MM.1S (cell line): ENCODE measurements at regions not wholly inside any gene's neighbourhood (a gene's known extent, or its start where the extent isn't known, plus 50 kb on each side); places are given as distances from the start of the nearest gene placed in this dataset.

Experiments used
- DNase-seq: peaks from one replicate; pipeline ENCODE4 v3.0.0-alpha.2; 2015
- H2AFZ ChIP-seq: fragments of 300-600 bp; sonication (generic); 2 replicates; pipeline ENCODE4 v1.6.0; 2016; ENCODE audit warnings: antibody characterized with exemption, low read length
- H3F3A ChIP-seq: fragments of 300-600 bp; sonication (generic); 2 replicates; pipeline ENCODE4 v1.6.1; 2016; ENCODE audit warnings: mild to moderate bottlenecking, antibody characterized with exemption, low read length, moderate library complexity, mixed read lengths; ENCODE audit not compliant: insufficient read depth
- H3K27ac ChIP-seq: fragments of 300-600 bp; sonication (generic); 2 replicates; pipeline ENCODE4 v1.5.1; 2016; ENCODE audit warnings: mild to moderate bottlenecking, low read length
- H3K27me3 ChIP-seq: fragments of 300-600 bp; sonication (generic); replicated peaks from 2 replicates; pipeline ENCODE4 v1.6.0; 2016; ENCODE audit warnings: low read length; ENCODE audit not compliant: insufficient read depth
- H3K36me3 ChIP-seq: fragments of 300-600 bp; sonication (generic); replicated peaks from 2 replicates; pipeline ENCODE4 v1.6.1; 2016; ENCODE audit warnings: mild to moderate bottlenecking, low read length, mixed read lengths; ENCODE audit not compliant: insufficient read depth
- H3K4me1 ChIP-seq: fragments of 300-600 bp; sonication (generic); 2 replicates; pipeline ENCODE4 v1.6.1; 2016; ENCODE audit warnings: low read length, mixed read lengths
- H3K4me2 ChIP-seq: fragments of 300-600 bp; sonication (generic); 2 replicates; pipeline ENCODE4 v1.6.0; 2016; ENCODE audit warnings: low read depth, low read length
- H3K4me3 ChIP-seq: fragments of 300-600 bp; sonication (generic); 2 replicates; pipeline ENCODE4 v1.5.1; 2016; ENCODE audit warnings: low read length, mixed read lengths
- H3K79me2 ChIP-seq: fragments of 300-600 bp; sonication (generic); 2 replicates; pipeline ENCODE4 v1.6.1; 2016; ENCODE audit warnings: mixed run types, low read length, mixed read lengths
- H3K9ac ChIP-seq: fragments of 300-600 bp; sonication (generic); 2 replicates; pipeline ENCODE4 v1.6.1; 2016; ENCODE audit warnings: low read length, mixed read lengths
- H3K9me2 ChIP-seq: fragments of 300-600 bp; sonication (generic); replicated peaks from 2 replicates; pipeline ENCODE4 v1.6.1; 2016; ENCODE audit warnings: mild to moderate bottlenecking, low read length, mixed read lengths; ENCODE audit not compliant: insufficient read depth
- H3K9me3 ChIP-seq: fragments of 300-600 bp; sonication (generic); replicated peaks from 2 replicates; pipeline ENCODE4 v1.6.1; 2016; ENCODE audit warnings: mild to moderate bottlenecking, low read length, mixed read lengths; ENCODE audit not compliant: insufficient read depth
- H4K20me1 ChIP-seq: fragments of 300-600 bp; sonication (generic); 2 replicates; pipeline ENCODE4 v1.6.1; 2016; ENCODE audit warnings: mild to moderate bottlenecking, low read length, moderate library complexity, mixed read lengths; ENCODE audit not compliant: insufficient read depth
- EZH2 ChIP-seq: fragments of 300-600 bp; sonication (generic); optimal IDR thresholded peaks from 2 replicates; pipeline ENCODE3; 2017; ENCODE audit warnings: low read depth, mild to moderate bottlenecking, antibody characterized with exemption, low read length, mixed read lengths
- EZH2phosphoT487 ChIP-seq: fragments of 300-600 bp; sonication (generic); IDR thresholded peaks from 2 replicates; pipeline ENCODE4 v1.6.1; 2018; ENCODE audit warnings: antibody characterized with exemption, low read length
- TF ChIP-seq, protein P1 (sequence below): fragments of 300-600 bp; sonication (generic); IDR thresholded peaks from 2 replicates; pipeline ENCODE4 v1.5.1; 2016; ENCODE audit warnings: antibody characterized with exemption, low read length, mixed read lengths

GRCh38 chr5:98490348-98490747 lies 283.1 kb upstream of the RGMB start:
- H3K4me1 ChIP-seq = no peaks in the 10 kb centered on the region
- H3K9me3 ChIP-seq = no peaks in the 10 kb centered on the region
- no peak for DNase-seq
- no peak overlapping the region for H3K27ac ChIP-seq
- no peaks in the 10 kb centered on the region for H3K36me3 ChIP-seq
- H3K9me2 ChIP-seq = no peaks in the 10 kb centered on the region
- H3K9ac ChIP-seq = no peak overlapping the region
- no peak overlapping the region for H3K4me2 ChIP-seq
- no peaks in the 10 kb centered on the region for H3K79me2 ChIP-seq
- H2AFZ ChIP-seq = no peak overlapping the region
- no peaks in the 10 kb centered on the region for H4K20me1 ChIP-seq
- no peaks in the 10 kb centered on the region for H3K27me3 ChIP-seq
- H3F3A ChIP-seq = no peaks in the 10 kb centered on the region
- no peak overlapping the region for H3K4me3 ChIP-seq
- no peak for TF ChIP-seq EZH2
- TF ChIP-seq, protein P1, sequence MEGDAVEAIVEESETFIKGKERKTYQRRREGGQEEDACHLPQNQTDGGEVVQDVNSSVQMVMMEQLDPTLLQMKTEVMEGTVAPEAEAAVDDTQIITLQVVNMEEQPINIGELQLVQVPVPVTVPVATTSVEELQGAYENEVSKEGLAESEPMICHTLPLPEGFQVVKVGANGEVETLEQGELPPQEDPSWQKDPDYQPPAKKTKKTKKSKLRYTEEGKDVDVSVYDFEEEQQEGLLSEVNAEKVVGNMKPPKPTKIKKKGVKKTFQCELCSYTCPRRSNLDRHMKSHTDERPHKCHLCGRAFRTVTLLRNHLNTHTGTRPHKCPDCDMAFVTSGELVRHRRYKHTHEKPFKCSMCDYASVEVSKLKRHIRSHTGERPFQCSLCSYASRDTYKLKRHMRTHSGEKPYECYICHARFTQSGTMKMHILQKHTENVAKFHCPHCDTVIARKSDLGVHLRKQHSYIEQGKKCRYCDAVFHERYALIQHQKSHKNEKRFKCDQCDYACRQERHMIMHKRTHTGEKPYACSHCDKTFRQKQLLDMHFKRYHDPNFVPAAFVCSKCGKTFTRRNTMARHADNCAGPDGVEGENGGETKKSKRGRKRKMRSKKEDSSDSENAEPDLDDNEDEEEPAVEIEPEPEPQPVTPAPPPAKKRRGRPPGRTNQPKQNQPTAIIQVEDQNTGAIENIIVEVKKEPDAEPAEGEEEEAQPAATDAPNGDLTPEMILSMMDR = no peak

GRCh38 chr5:98492258-98492657 lies 281.2 kb upstream of the RGMB start:
- Histone ChIP-seq H3F3A (no peaks in the 10 kb centered on the region), H3K79me2 (no peaks in the 10 kb centered on the region), H3K9me3 (no peaks in the 10 kb centered on the region), H3K27me3 (no peaks in the 10 kb centered on the region), H3K9ac (no peak overlapping the region), H3K36me3 (no peaks in the 10 kb centered on the region), H3K9me2 (no peaks in the 10 kb centered on the region), H3K27ac (no peak overlapping the region), H4K20me1 (no peaks in the 10 kb centered on the region), H3K4me1 (no peaks in the 10 kb centered on the region), H3K4me3 (no peak overlapping the region), H3K4me2 (no peak overlapping the region), H2AFZ (no peak overlapping the region)
- TF ChIP-seq, protein P1 = no peak
- DNase-seq = peak; percentile 35

DNA sequence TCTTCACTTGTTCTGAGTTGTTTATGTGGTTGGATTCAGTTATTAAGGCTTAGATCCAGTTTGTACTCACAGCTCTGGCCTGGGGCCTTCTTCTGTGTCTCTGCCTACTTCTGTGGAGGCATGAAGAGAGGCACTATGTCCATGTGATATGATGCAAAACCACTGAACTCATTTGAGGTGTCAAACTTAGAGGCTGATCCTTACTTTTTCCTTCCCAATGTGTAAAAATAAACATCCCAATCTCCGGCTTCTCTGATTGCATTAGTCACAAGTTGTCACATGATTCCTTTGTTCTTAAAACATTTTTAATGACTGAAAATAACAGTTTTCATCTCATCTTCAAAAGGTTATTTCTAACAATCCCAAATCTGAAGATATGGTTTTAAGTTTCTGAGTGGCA lies 276.0 kb upstream of the RGMB start:
- H3K9ac ChIP-seq = no peak overlapping the region
- H3F3A ChIP-seq = no peaks in the 10 kb centered on the region
- H3K36me3 ChIP-seq = no peaks in the 10 kb centered on the region
- no peaks in the 10 kb centered on the region for H3K9me2 ChIP-seq
- no peak overlapping the region for H2AFZ ChIP-seq
- DNase-seq = no peak
- H3K27ac ChIP-seq = no peak overlapping the region
- H3K4me2 ChIP-seq = no peak overlapping the region
- no peaks in the 10 kb centered on the region for H3K9me3 ChIP-seq
- TF ChIP-seq EZH2 = no peak
- TF ChIP-seq, protein P1 = no peak
- no peak for TF ChIP-seq EZH2phosphoT487
- H3K4me3 ChIP-seq = no peak overlapping the region
- no peaks in the 10 kb centered on the region for H3K27me3 ChIP-seq
- H4K20me1 ChIP-seq = no peaks in the 10 kb centered on the region
- H3K4me1 ChIP-seq = no peaks in the 10 kb centered on the region
- H3K79me2 ChIP-seq = no peaks in the 10 kb centered on the region

DNA sequence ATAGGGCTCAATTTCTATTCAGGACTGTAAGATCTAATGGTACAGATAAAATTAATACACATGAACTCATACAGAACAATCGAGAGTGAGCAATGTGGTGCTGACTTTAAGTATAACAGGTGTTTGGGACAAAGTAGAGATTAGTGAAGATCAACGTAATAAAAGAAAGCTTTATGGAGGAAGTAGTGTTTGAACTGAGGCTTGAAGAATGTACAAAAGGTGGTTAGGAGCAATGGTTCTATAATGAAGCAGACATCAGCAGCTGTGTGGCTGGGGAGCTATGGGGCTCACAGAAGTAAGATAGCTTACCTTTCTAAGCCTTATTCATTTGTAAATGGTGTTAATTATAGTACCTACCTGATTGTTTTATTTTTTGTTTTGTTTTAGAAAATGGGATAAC lies 275.4 kb upstream of the RGMB start:
- Histone ChIP-seq H4K20me1 (no peaks in the 10 kb centered on the region), H2AFZ (no peak overlapping the region), H3F3A (no peaks in the 10 kb centered on the region), H3K27ac (no peak overlapping the region), H3K9me2 (no peaks in the 10 kb centered on the region), H3K4me1 (no peaks in the 10 kb centered on the region), H3K79me2 (no peaks in the 10 kb centered on the region), H3K9me3 (no peaks in the 10 kb centered on the region), H3K4me2 (no peak overlapping the region), H3K4me3 (no peak overlapping the region), H3K27me3 (no peaks in the 10 kb centered on the region), H3K9ac (no peak overlapping the region), H3K36me3 (no peaks in the 10 kb centered on the region)
- DNase-seq = no peak
- TF ChIP-seq EZH2phosphoT487 (no peak), EZH2 (no peak)
- TF ChIP-seq, protein P1 = no peak
